GM18907 (cell line): ENCODE measurements at regions not wholly inside any gene's neighbourhood (a gene's known extent, or its start where the extent isn't known, plus 50 kb on each side); places are given as distances from the start of the nearest gene placed in this dataset.

Experiments
- ATAC-seq: cut with Tn5 transposase; IDR thresholded peaks from one replicate; pipeline ENCODE4 v1.9.1; 2021; ENCODE audit warnings: mild to moderate bottlenecking, moderate library complexity; ENCODE audit not compliant: unreplicated experiment

GRCh38 chr17:71405101-71405500 lies 715.7 kb upstream of the SOX9 start:
- no peak for ATAC-seq

DNA sequence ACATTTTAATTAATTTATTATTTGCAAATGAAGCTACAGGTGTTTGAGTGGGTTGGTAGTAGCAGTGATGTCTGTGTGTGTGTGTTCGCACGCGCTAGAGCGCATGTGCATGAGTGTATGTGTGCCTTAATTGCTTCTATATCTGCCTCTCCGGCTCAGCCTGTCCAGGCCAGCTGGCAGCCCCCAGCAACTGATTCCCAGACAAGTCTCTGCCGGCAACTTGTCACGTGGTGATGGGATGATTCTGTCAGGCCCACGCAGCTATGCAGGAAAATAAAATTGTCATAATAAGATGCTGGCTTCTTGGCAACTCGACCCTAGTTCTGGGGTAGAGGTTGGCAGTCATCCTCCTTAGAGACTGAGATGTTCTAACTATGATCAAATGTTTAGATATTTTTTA lies 712.8 kb upstream of the SOX9 start:
- ATAC-seq: no peak

DNA sequence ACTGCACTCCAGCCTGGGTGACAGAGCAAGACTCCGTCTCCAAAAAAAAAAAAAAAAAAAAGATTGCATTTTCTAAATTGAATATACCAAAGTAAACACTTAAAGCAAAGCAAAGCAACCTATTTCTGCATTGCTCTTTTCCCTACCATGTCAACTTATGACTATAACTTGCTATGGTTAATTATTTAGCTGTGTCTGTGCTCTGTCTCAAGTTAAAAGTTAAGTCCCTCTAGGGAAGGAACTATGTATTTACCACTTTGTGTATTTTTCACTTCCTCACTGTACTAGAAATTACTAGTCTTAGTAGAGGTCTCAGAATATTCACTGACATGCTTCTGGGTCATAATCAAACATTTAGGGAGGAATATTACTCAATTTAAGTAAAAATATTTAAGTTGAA lies 711.7 kb upstream of the SOX9 start:
- no peak for ATAC-seq

GRCh38 chr17:71409712-71410111 lies 711.1 kb upstream of the SOX9 start:
- ATAC-seq: no peak

DNA sequence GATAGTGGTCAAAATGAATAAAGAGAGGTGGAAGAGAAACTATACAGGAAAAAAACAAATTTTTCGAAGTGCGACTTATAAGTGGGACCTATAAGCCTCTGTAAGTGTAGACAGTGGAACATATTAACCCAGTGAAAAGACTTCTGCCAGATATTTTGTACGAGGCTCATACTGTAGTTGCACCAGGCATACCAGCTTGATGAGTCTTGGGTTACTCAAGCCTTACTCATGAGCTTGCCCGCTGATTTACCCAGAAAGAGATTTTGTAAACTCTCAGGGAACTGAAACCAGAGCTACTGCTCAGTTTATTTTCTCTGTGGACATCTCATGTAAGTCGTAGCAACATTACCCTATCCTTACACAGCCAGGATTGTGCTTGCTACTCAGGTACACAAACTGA lies 708.0 kb upstream of the SOX9 start:
- ATAC-seq: no peak

- ATAC-seq: no peak
Measured at GRCh38 chr17:71413935-71414334, 706.9 kb upstream of the SOX9 start.

GRCh38 chr17:71417142-71417541 lies 703.7 kb upstream of the SOX9 start:
- no peak for ATAC-seq

DNA sequence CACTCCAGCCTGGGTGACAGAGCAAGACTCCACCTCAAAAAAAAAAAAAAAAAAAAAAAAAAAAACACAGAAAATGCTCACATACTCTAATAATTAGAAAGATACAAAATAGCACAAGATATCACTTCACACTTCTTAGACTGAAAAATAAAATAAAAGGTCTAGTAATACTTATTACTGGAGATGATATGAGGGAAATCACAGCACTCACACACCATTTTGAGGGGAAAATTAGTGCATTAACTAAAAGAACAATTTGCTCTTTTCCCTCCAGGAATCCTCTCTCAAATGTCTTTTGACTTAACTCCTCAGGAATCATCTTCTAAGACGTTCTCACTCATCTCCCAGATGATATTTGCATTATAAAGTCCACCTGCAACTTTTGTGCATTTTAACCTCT lies 697.9 kb upstream of the SOX9 start:
- no peak for ATAC-seq

DNA sequence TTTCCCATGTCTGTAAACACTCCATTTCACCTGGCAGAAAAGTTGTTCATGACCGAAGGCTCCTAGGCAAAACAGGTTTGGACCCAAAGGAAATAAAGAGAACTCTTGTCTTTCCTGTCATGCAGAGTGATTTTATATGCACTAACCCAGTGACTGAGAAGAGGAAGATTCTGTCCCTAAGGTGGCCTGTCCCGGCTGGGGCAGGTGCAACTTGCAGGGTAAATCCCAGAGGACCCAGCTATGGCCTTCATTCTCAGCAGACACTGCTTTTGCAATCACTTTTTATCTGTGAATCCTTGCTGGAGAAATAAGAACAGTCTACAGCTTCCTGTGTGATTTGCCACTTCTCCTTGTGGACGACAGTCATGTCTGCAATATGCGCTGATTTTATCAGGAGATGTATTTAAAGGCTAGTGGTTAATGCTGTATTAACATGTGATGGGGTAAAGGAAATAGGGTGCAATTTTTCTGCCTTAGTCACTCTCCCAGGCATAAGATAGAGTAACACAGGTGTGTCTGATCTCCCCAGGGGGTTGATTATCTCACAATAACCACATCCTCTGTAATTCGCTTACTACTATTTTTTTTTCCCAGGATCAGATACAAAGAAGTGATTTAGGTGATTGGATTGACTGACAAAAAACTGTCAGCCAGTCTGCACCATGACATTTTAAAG lies 696.8 kb upstream of the SOX9 start:
- ATAC-seq: no peak

- ATAC-seq: no peak
Measured at GRCh38 chr17:71427801-71428200, 693.0 kb upstream of the SOX9 start.

- no peak for ATAC-seq
Measured at GRCh38 chr17:71428897-71429296, 691.9 kb upstream of the SOX9 start.

GRCh38 chr17:71430281-71430680 lies 690.5 kb upstream of the SOX9 start:
- ATAC-seq: no peak

DNA sequence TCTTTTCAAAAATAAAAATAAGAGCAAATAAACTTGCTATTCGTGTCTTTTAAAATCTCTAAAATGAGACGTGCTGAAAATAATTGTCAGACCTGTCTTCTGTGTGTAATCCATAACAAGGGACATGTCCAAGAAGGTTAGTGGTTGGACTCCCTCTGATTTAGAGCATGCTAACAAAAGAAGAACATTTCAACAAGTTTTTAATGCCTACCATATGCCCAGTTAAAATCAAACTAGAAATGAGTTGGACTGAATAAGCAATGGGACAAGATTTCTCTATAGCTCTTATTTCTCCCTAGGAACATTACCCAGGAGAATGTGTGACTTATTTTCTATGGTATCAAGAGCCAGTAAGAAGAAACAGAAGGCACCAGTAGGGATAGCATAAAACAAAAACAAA lies 689.7 kb upstream of the SOX9 start:
- ATAC-seq: no peak

GRCh38 chr17:71432378-71433315 lies 688.2 kb upstream of the SOX9 start:
- no peak for ATAC-seq

DNA sequence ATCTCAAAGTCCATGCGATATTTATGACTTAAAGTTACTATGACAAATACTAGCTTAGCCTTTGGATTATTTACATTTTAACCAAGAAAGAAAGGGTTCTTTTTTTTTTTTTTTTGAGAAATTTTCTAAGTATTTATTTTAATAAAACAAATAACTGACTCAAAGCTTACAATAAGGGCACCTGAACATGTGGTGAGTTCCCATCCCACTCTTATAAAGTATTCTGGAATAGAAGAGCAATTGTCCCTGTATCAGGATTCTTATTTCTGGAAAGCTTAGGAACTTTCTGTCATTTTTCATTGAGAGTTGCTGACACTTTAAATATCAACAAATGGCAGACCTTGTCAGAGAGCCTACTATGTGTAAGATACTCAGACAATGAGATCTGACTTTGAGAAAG lies 686.1 kb upstream of the SOX9 start:
- ATAC-seq: no peak

DNA sequence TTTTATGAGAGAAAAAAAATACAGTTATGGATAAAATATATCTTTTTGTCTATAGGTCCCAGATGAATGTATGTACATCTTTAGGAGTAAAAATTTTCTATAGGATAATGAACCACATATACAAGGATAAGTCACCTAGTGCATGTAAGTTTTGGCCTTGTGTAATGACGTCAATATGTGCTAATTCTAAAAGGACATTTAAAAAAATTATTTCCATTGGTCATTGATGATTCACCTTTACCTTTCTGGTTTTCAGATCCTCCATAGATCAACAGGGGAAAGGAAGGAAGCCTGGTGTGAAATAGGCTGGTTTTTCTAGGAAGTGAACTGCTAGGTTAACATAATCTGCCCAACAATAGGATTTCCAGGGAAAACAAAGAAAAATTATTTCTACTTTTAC lies 684.3 kb upstream of the SOX9 start:
- no peak for ATAC-seq

DNA sequence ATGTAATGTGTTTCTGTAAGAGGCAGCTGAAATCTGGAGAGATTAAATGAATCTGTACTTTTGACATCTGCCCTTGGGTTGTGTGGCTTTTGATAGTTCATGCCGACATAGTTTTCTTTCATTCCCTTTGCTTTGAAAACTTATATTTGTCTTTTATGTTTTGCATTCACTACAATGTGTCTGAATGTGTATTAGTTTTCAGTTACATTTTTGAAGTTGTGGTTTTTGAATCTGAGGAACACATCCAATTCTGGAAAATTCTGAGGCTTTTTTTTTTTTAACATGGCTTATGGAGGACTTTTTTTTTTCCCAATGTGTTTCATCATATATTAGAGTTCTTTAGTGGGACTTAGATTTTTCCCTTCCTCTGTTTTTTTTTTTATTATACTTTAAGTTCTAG lies 683.7 kb upstream of the SOX9 start:
- no peak for ATAC-seq

- no peak for ATAC-seq
Measured at GRCh38 chr17:71438631-71439146, 682.1 kb upstream of the SOX9 start.

DNA sequence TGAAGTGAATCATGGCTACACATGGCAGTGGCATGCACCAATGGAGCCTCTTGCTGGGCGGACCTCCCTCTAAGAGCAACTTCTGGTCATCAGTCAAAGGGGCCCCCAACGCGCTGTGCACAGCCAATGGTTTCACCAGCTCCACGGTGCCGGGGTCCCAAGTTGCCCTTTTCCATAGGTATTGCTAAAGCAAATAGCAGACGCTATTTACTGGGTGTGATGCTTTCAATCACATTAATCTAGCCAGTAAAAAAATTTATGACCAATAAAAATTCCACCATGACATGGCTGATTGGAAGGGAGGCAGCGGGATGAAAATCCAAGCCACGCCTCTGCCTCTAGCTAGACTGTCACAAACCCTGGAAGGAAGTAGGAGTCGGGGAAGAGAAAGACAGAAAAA lies 680.3 kb upstream of the SOX9 start:
- no peak for ATAC-seq

- ATAC-seq: no peak
Measured at GRCh38 chr17:71441098-71441497, 679.7 kb upstream of the SOX9 start.

- ATAC-seq: no peak
Measured at GRCh38 chr17:71444078-71444477, 676.7 kb upstream of the SOX9 start.
